ENCODE measurements at regions not wholly inside any gene's neighbourhood (a gene's known extent, or its start where the extent isn't known, plus 50 kb on each side); places are given as distances from the start of the nearest gene placed in this dataset.

DNA sequence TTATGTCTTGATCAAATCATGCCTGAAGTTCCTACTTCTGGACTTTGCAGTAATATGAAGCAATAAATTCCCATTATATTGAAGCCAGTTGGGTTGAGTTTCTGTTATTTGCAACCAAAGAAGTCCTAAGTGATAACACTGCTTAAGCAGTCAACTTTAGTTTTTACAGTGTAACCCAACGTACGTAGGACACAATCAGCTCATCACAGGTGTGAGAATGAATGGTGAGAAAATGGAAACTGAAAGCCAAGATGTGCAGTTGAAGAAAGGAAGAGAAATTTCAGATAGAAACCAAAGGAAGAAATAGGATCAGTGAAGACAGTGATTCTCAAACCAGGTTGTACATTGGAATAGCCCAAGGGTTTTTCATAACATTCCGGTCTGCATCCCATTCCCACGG lies 211.4 kb upstream of the ZFP64 start:
- FAIRE-seq (no peak), DNase-seq (ENCODE audit: low read depth in 1 of 2, low spot score in 2 of 2) (no peak)
- no peak overlapping the region for H2BK120ac ChIP-seq (replicated peaks; ENCODE audit: low read depth, low read length)
- H3K18ac ChIP-seq (ENCODE audit: extremely low read depth, low read length), result no peak overlapping the region
- ChIA-PET POLR2A (ENCODE audit: partially characterized antibody) (no interaction called here), CTCF (ENCODE audit: partially characterized antibody) (interaction anchor here (0.9 to 1.0 kb wide), 2 partner anchors 49 to 91 kb away, joined by 3 read pairs; no protein-coding TSS in a partner anchor)
- no peak overlapping the region for H2BK5ac ChIP-seq (ENCODE audit: low read depth, low read length)
- H4K20me1 ChIP-seq (replicated peaks in 1 of 2; ENCODE audit: control insufficient read depth in 1 of 2, insufficient read depth in 2 of 2, low read length in 2 of 2), result no peaks in the 10 kb centered on the region
- no peak overlapping the region for H2BK20ac ChIP-seq (ENCODE audit: low read length)
- no peaks in the 10 kb centered on the region for H3K79me1 ChIP-seq (ENCODE audit: low read depth, low read length)
- no peaks in the 10 kb centered on the region for H3K4me1 ChIP-seq (replicated peaks in 1 of 4; ENCODE audit: control insufficient read depth in 3 of 4, insufficient read depth in 4 of 4, low read length in 3 of 4)
- no peak overlapping the region for H3K56ac ChIP-seq (replicated peaks; ENCODE audit: insufficient read length, low read depth, low read length)
- H4K8ac ChIP-seq (ENCODE audit: extremely low read depth, insufficient read depth, low read length), result no peak overlapping the region
- H2AK5ac ChIP-seq (ENCODE audit: low read depth, low read length), result no peak overlapping the region
- H2BK12ac ChIP-seq (ENCODE audit: low read depth, low read length), result no peak overlapping the region
- H3K27me3 ChIP-seq (replicated peaks in 1 of 4; ENCODE audit: control insufficient read depth in 3 of 4, extremely low read depth in 1 of 4, insufficient read depth in 3 of 4, low read length in 3 of 4), result no peaks in the 10 kb centered on the region
- no peaks in the 10 kb centered on the region for H3K79me2 ChIP-seq (ENCODE audit: control insufficient read depth in 1 of 2, insufficient read depth in 2 of 2, low read length in 2 of 2)
- WGBS, 2 experiments (ENCODE audit: extremely low coverage in 1 of 2, insufficient coverage in 1 of 2, insufficient read length in 1 of 2, insufficient replicate concordance in 2 of 2, low coverage in 1 of 2, low lambda C conversion rate in 2 of 2, missing lambda C conversion rate in 1 of 2), result 75% methylated on average over 4 of the region's 4 CpGs; no CpG with 5 or more reads in 1 of the 2 experiments
- no peak overlapping the region for H3K27ac ChIP-seq (ENCODE audit: low read depth, low read length)
- H3K36me3 ChIP-seq (ENCODE audit: control insufficient read depth in 2 of 4, insufficient read depth in 4 of 4, low read length in 3 of 4), result no peaks in the 10 kb centered on the region
- H2BK15ac ChIP-seq (ENCODE audit: low read length), result no peak overlapping the region
- H3K23me2 ChIP-seq (ENCODE audit: low read depth, low read length), result no peaks in the 10 kb centered on the region
- no peaks in the 10 kb centered on the region for H3K9me3 ChIP-seq (ENCODE audit: insufficient read depth in 2 of 2, low read depth in 1 of 2, low read length in 1 of 2)
- TF ChIP-seq CBX8 (IDR thresholded peaks at IDR 0.05; ENCODE audit: borderline replicate concordance, low read depth, low read length) (no peak), YY1 (IDR thresholded peaks at IDR 0.05; ENCODE audit: low read depth, low read length) (no peak), TCF12 (IDR thresholded peaks at IDR 0.05; ENCODE audit: low read depth, low read length) (no peak), SUZ12 (IDR thresholded peaks at IDR 0.05; ENCODE audit: low read length) (no peak), EGR1 (IDR thresholded peaks at IDR 0.05; ENCODE audit: borderline replicate concordance, low read depth, low read length) (no peak), NANOG (IDR thresholded peaks at IDR 0.05; ENCODE audit: insufficient read depth, low read depth, low read length, poor library complexity, severe bottlenecking) (no peak), EZH2 (IDR thresholded peaks at IDR 0.05; ENCODE audit: low read depth, low read length, severe bottlenecking) (no peak), BCL11A (IDR thresholded peaks at IDR 0.05; ENCODE audit: low read depth in 2 of 2, low read length in 2 of 2) (no peak)
- no peak overlapping the region for H4K5ac ChIP-seq (ENCODE audit: insufficient read length, low read depth, low read length)
- H2AFZ ChIP-seq (ENCODE audit: low read length), result no peak overlapping the region
- no peak overlapping the region for H3K4ac ChIP-seq (replicated peaks; ENCODE audit: insufficient read length, low read depth, low read length)
- no peak overlapping the region for H3K14ac ChIP-seq (ENCODE audit: insufficient read length)
- no peak overlapping the region for H4K91ac ChIP-seq (replicated peaks; ENCODE audit: insufficient read length, low read length)
- no peak overlapping the region for H3K23ac ChIP-seq (ENCODE audit: insufficient read length)
- no peak overlapping the region for H3K4me2 ChIP-seq (ENCODE audit: insufficient read depth in 1 of 2, low read depth in 2 of 2, low read length in 2 of 2)
- no peak overlapping the region for H3K4me3 ChIP-seq (ENCODE audit: extremely low read depth in 1 of 4, insufficient read depth in 2 of 4, low read depth in 3 of 4, low read length in 4 of 4)
- no peak overlapping the region for H3K9ac ChIP-seq (replicated peaks in 1 of 4; ENCODE audit: extremely low read depth in 1 of 4, low read depth in 3 of 4, low read length in 3 of 4)

Data from H1 (cell line).